Fibroblast of skin of abdomen (primary cell): ENCODE measurements at regions not wholly inside any gene's neighbourhood (a gene's known extent, or its start where the extent isn't known, plus 50 kb on each side); places are given as distances from the start of the nearest gene placed in this dataset.
"Not testable (repeated sequence)": the region's sequence is repeated elsewhere in the genome, so short reads cannot be mapped to it uniquely, and the experiment has no call there.

Experiments used
- DNase-seq: peaks from one replicate; pipeline ENCODE4 v3.0.0-alpha.2; 2013

GRCh38 chr16:66205287-66206231 lies 160.9 kb upstream of the CDH5 start:
- DNase-seq, result peak; percentile 31

- peak; percentile 76 for DNase-seq
Measured at GRCh38 chr16:66204756-66205155, 161.7 kb upstream of the CDH5 start.

DNA sequence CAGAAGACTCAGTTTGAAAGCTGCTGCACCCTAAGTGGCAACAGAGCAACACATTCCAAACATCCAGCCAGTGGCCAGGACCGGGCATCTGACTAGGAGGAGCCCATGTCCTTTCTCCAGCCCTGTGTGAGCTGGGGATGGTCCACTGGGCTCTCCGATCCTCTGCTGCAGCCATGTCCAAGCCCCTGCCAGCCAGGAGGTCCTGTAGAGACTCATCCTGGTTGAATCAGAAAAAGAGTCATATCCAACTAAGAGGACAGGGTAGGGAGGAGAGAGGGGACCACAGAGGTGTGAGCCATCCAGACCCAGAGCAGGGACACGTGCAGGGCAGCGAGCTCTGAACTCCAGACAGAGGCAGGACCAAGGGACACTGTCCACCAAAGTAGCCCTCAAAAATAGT lies 163.0 kb upstream of the CDH5 start:
- no peak for DNase-seq

DNA sequence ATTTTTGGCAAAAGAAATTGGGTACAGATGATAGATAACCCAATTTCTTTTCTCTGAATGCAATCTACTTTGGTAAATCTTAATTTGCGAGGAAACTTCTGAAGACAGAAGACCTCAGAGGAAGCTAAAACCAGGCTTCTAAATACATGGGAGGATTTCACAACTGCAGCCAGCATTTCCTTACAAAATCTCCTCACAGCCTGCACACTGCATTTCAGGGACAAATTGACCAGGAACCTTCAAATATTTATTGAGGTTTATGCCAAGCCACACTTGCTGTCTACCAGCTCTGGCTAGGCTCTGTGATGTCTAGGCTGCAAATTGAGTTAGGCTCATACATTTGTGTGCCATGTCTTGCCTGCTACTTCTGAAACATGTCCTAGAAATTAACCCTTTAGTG lies 167.3 kb upstream of the CDH5 start:
- no peak for DNase-seq

DNA sequence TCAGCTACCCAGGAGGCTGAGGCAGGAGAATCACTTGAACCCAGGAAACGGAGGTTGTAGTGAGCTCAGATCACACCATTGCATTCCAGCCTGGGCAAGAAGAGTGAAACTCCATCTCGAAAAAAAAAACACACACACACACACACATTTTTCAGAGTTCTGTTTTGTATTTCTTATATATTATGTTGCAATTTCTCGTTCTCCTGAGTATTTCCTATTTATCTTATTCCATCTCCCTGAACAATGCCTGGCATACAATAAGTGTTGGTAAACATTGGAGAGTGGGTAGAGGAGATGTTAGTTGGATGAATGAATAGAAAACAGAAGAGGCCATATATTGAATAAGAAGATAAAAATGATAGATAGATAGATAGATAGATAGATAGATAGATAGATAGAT lies 167.8 kb upstream of the CDH5 start:
- DNase-seq, result no peak

- no peak for DNase-seq
Measured at GRCh38 chr16:66197668-66198278, 168.7 kb upstream of the CDH5 start.

DNA sequence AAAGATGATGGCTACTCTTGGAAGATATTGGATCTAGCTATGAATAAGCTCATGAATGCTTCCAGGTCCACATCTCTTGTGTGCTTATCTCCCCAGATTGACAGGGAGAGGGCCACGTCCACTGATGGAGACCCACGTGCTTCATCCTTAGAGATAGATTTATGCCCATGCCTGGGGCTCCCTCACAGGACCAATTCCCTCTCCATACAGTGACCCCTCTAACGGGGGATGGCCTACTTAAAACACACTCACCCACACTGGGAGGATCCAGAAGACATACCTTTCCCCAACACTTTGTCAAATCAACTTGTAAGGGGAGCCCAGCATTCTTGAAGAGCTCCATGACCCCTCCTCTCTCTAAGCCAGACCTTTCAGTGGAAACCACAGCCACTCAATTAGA lies 169.7 kb upstream of the CDH5 start:
- DNase-seq, result no peak

DNA sequence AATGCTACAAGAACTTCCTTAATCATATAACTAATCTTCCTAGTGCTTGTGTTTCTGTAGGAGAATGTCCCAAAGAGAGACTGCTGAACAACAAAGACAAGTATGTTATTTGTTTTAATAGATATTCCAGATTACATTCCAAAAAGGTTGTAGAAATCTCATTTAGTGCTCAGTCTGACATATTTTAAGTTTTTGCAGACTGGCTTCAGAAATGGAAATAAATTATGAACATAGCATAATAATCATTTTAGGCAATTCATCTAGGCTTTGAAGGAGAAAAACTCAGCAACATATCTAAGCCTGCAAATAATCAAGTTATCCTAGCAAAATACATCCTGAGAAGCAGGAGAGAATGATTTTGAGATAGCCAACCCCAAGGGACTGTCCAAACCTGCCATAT lies 171.6 kb upstream of the CDH5 start:
- DNase-seq, result no peak

- DNase-seq, result no peak
Measured at GRCh38 chr16:66193543-66194229, 172.8 kb upstream of the CDH5 start.

DNA sequence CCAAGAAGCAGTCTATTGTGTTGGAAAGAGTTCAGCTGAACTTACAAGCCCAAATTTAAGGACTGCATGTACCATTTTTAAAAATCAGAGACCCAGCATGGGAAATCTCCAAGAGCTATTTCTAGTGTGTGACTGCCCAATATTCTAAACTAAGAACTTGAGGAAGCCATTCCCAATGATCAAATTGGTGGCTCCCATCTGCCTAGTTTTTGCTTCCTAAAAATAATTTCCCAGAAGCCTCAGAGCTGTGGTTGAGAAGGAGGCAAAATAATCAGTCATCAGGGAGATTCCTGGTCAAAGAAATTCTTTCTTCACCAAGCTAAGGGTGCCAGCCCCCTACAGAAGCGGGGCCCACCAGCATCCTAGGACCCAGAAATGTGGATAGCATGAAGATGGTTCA lies 176.1 kb upstream of the CDH5 start:
- DNase-seq, result no peak

GRCh38 chr16:66189951-66190350 lies 176.5 kb upstream of the CDH5 start:
- peak; percentile 94 for DNase-seq

GRCh38 chr16:66188917-66189725 lies 177.4 kb upstream of the CDH5 start:
- peak; percentile 84 for DNase-seq

DNA sequence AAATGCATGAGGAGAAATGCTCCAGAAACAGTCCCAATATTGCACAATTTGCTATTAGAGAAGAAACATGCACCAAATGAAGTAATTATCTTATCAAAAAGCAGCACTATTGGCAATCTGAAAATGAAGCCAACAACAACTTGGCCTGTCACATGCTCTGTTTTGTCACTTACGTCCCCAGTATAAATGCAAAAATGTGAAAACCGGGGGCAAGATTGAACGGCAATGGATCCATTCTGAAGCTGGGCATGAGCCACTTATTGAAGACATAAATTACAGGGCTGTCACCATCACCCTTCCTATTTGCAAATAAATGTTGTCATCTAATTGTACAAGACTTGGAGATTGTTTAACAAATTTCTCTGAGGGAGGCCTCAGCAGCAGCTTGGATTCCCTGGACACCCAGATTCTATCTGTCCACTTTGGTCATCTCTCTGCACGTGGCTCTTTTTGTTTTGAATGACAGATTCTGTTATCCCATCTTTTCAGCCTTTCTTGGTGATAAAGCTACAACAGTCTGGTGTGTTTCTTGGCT lies 180.2 kb upstream of the CDH5 start:
- DNase-seq, result no peak

- DNase-seq, result no peak
Measured at GRCh38 chr16:66182592-66182991, 183.9 kb upstream of the CDH5 start.

- no peak for DNase-seq
Measured at GRCh38 chr16:66176731-66177130, 189.8 kb upstream of the CDH5 start.

GRCh38 chr16:66176111-66176510 lies 190.4 kb upstream of the CDH5 start:
- DNase-seq, result no peak

DNA sequence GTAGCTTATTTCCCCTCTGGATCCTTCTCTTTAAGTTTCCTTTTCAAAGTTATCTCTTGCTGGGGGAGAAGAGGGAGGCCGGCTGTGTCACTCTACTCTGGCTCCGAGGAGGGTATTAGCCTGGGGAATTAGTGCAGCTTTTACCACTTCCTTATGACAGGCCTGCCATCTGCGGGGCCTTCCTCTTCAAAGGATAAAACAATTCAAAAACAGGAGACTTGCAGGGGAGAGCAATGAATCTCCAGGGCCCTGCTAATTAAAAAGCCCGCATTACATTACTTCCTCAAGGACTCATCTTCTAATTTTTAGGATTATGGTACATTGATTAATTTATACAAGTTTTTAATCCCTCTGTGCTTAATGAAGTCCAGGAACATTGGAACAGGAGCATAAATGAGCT lies 190.9 kb upstream of the CDH5 start:
- no peak for DNase-seq

DNA sequence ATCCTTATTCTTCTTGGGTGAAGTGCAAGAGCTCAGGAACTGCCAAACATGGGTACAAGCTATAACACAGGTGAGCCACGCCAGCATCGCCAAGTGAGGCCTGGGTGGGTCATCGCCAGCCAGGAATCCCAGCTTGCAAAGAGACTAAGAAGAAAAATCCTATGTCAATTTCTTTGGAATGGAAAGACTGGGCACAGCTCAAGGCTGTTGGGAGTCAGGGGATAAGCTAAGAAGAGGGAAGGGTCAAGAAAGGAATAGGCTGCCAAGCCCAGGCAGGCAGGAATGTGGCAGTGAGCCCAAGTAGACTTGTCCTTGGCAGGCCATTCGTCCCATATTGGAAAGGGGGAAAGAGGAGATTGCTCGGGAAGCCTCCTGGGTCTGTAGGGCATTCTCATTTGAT lies 191.4 kb upstream of the CDH5 start:
- DNase-seq, result no peak

DNA sequence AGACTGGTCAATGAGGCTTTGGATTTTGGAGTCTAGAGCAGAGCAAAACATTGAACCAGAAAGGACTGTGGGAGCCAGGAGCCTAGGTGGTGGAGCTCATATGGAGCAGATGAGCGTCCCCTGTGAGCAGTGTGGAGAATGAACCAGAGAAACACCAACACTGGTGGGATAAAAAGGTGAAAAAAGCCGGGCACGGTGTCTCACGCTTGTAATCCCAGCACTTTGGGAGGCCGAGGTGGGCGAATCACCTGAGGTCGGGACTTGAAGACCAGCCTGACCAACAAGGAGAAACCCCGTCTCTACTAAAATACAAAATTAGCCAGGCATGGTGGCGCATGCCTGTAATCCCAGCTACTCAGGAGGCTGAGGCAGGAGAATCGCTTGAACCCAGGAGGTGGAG lies 192.7 kb upstream of the CDH5 start:
- DNase-seq, result not testable (repeated sequence)

GRCh38 chr16:66173181-66173580 lies 193.3 kb upstream of the CDH5 start:
- DNase-seq, result not testable (repeated sequence)

GRCh38 chr16:66172463-66172862 lies 194.0 kb upstream of the CDH5 start:
- DNase-seq, result no peak

DNA sequence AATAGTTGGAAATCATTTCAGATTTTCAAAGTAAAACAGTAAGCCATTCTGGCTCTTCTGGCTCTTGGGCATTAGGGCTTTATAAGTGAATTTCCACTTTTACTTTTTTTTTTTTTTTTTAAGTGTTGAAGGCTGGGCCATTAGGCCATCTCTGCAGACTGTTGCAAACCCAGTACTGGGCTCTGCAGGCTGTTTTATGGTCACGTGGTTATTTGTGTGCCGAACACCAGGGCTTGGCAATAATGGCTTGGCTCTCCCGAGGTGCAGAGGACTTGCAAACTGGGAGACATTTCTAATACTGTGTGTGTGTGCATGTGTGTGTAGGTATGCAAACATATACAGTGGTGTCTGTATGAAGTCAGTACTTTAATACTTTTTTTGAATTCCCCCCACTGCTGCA lies 194.9 kb upstream of the CDH5 start:
- no peak for DNase-seq
